ENCODE measurements at regions not wholly inside any gene's neighbourhood (a gene's known extent, or its start where the extent isn't known, plus 50 kb on each side); places are given as distances from the start of the nearest gene placed in this dataset.

DNA sequence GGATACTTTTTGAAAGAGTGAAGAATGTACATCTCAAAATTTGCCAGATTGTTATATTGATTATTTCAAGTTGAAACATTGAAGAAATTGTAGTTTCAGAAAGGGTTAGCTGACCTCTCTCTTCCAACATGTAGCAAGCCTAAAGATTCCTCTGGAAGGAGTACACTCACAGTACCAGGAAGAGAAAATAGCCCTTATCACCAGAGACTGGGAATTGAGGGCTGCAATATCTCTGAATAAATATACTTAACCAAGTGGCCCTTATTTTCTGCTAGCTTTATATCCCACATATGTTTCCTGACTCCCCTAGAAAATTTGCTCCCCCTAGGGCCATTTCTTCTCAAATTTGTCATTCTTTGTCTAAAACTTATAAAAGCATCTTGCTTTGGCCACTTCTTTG, 332.2 kb downstream of the GASK1B start:
- TF ChIP-seq POLR2A (IDR thresholded peaks at IDR 0.05) (no peak), CTCF (IDR thresholded peaks at IDR 0.05) (no peak)

Measured in testis (tissue), 2 donors.